ENCODE measurements at regions not wholly inside any gene's neighbourhood (a gene's known extent, or its start where the extent isn't known, plus 50 kb on each side); places are given as distances from the start of the nearest gene placed in this dataset.
"Not testable (repeated sequence)": the region's sequence is repeated elsewhere in the genome, so short reads cannot be mapped to it uniquely, and the experiment has no call there.

- not testable (repeated sequence) for H3K9me3 ChIP-seq (ENCODE audit: control insufficient read depth, low read depth, low read length); H3K79me2 ChIP-seq (ENCODE audit: insufficient read depth, low read length); H2AK5ac ChIP-seq (ENCODE audit: insufficient read length, low read length); H4K20me1 ChIP-seq (ENCODE audit: control insufficient read depth, insufficient read depth, insufficient read length); H3T11ph ChIP-seq (ENCODE audit: low read length); H3K9ac ChIP-seq (ENCODE audit: extremely low read depth, insufficient read length, low read length); H2BK15ac ChIP-seq (ENCODE audit: low read depth, low read length); H3K4me1 Mint-ChIP-seq; H3K27me3 Mint-ChIP-seq (ENCODE audit: low read depth); H2AFZ ChIP-seq (ENCODE audit: low read length); H3K36me3 Mint-ChIP-seq (ENCODE audit: insufficient read depth in 1 of 3, low read depth in 3 of 3); H2BK120ac ChIP-seq (ENCODE audit: low read depth, low read length, poor library complexity, severe bottlenecking); H2BK20ac ChIP-seq (ENCODE audit: low read depth, low read length, poor library complexity, severe bottlenecking); H3K4me3 Mint-ChIP-seq; H2BK5ac ChIP-seq (ENCODE audit: insufficient read length, low read length); H3K9me3 Mint-ChIP-seq; H4K8ac ChIP-seq (replicated peaks; ENCODE audit: insufficient read length, low read depth, low read length); H3K4me2 ChIP-seq (ENCODE audit: insufficient read depth, insufficient read length, low read length); DNase-seq; H3K4me1 ChIP-seq (ENCODE audit: insufficient read depth, low read length); H3K27me3 ChIP-seq (ENCODE audit: insufficient read depth, low read length); H3K4ac ChIP-seq (ENCODE audit: low read depth, low read length); H3K79me1 ChIP-seq (ENCODE audit: insufficient read depth, low read depth, low read length, poor library complexity, severe bottlenecking); H4K5ac ChIP-seq (ENCODE audit: insufficient read length, low read depth, low read length); H3K14ac ChIP-seq (ENCODE audit: insufficient read depth, low read length); H3K56ac ChIP-seq (ENCODE audit: insufficient read length, low read depth, low read length); H3K18ac ChIP-seq (ENCODE audit: insufficient read length, low read depth, low read length); H4K91ac ChIP-seq (ENCODE audit: insufficient read length, low read depth, low read length); H2BK12ac ChIP-seq (ENCODE audit: insufficient read length, low read depth, low read length); H3K23me2 ChIP-seq (ENCODE audit: insufficient read length, low read depth, low read length, poor library complexity, severe bottlenecking); H3K27ac Mint-ChIP-seq; H3K27ac ChIP-seq (ENCODE audit: insufficient read length, low read depth, low read length); H3K23ac ChIP-seq (ENCODE audit: insufficient read length, low read depth, low read length)
- WGBS (ENCODE audit: extremely low coverage, insufficient read length, low lambda C conversion rate): no CpG with 5 or more reads among the region's 1 CpG
These were observed 214.3 kb upstream of the TGIF2LX start for GRCh38 chrX:89707363-89707927.

- not testable (repeated sequence) for H2AK5ac ChIP-seq (ENCODE audit: insufficient read length, low read length); H3K23ac ChIP-seq (ENCODE audit: insufficient read length, low read depth, low read length); H4K20me1 ChIP-seq (ENCODE audit: control insufficient read depth, insufficient read depth, insufficient read length); H3K79me1 ChIP-seq (ENCODE audit: insufficient read depth, low read depth, low read length, poor library complexity, severe bottlenecking); H2AFZ ChIP-seq (ENCODE audit: low read length); H3K14ac ChIP-seq (ENCODE audit: insufficient read depth, low read length); H3K4me1 Mint-ChIP-seq; H2BK12ac ChIP-seq (ENCODE audit: insufficient read length, low read depth, low read length); H3K27me3 Mint-ChIP-seq (ENCODE audit: low read depth); H2BK20ac ChIP-seq (ENCODE audit: low read depth, low read length, poor library complexity, severe bottlenecking); H3K18ac ChIP-seq (ENCODE audit: insufficient read length, low read depth, low read length); H4K91ac ChIP-seq (ENCODE audit: insufficient read length, low read depth, low read length); H3K27me3 ChIP-seq (ENCODE audit: insufficient read depth, low read length); DNase-seq; H3K9ac ChIP-seq (ENCODE audit: extremely low read depth, insufficient read length, low read length); H3K23me2 ChIP-seq (ENCODE audit: insufficient read length, low read depth, low read length, poor library complexity, severe bottlenecking); H3K4ac ChIP-seq (ENCODE audit: low read depth, low read length); H2BK15ac ChIP-seq (ENCODE audit: low read depth, low read length); H2BK120ac ChIP-seq (ENCODE audit: low read depth, low read length, poor library complexity, severe bottlenecking); H4K8ac ChIP-seq (replicated peaks; ENCODE audit: insufficient read length, low read depth, low read length); H3K79me2 ChIP-seq (ENCODE audit: insufficient read depth, low read length); H3K4me2 ChIP-seq (ENCODE audit: insufficient read depth, insufficient read length, low read length); H3K27ac ChIP-seq (ENCODE audit: insufficient read length, low read depth, low read length); H3K9me3 ChIP-seq (ENCODE audit: control insufficient read depth, low read depth, low read length); H3K56ac ChIP-seq (ENCODE audit: insufficient read length, low read depth, low read length); H3K4me3 Mint-ChIP-seq; H3K4me1 ChIP-seq (ENCODE audit: insufficient read depth, low read length); H2BK5ac ChIP-seq (ENCODE audit: insufficient read length, low read length); H4K5ac ChIP-seq (ENCODE audit: insufficient read length, low read depth, low read length); H3T11ph ChIP-seq (ENCODE audit: low read length)
- WGBS (ENCODE audit: extremely low coverage, insufficient read length, low lambda C conversion rate): no CpG with 5 or more reads among the region's 11 CpGs
- peak overlapping the region in 1 of 3 experiments; percentile 89; a peak in 2 of 7 replicates for H3K27ac Mint-ChIP-seq
- H3K9me3 Mint-ChIP-seq: peaks cover 0 to 18% of the 10 kb centered on the region in 2 experiments; a peak in 3 of 5 replicates
- H3K36me3 Mint-ChIP-seq (ENCODE audit: insufficient read depth in 1 of 3, low read depth in 3 of 3): peaks cover 0 to 41% (median 6%) of the 10 kb centered on the region in 3 experiments; a peak in 5 of 7 replicates
These were observed 187.3 kb upstream of the TGIF2LX start for GRCh38 chrX:89734367-89734766.

Measured in H9 (cell line).